ENCODE measurements at regions not wholly inside any gene's neighbourhood (a gene's known extent, or its start where the extent isn't known, plus 50 kb on each side); places are given as distances from the start of the nearest gene placed in this dataset.

DNA sequence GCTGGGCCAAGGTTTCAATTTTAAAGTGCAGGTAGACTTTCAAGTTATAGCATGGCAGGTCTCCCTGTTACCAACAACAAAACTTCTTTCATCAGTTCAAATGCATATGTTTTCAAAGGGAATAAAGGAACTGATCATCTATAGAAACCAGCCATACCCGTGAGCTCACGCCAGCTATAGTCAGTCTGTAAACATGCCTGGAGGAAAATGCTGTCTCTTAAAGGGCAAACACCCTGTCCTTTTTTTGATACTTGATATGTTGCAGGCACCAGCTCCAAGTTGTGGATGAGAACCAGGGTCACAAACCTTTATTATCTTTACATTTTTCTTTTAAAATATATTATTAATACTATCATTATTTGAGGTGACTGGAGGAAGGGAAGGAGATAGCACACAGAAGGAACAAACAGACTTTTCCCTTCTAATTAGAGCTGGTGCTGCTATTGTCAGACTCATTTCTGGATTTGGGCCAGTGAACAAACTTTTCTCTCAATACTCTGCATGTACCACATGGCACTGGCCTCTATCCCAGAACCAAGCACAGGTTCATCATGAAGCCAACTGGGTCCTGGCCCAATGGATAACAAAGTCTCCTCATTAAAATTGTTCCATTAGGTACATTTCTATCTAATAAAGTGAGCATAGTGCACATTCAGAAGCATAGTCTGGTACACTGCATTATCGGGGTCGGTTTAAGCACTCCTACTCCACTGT is 1102.4 kb downstream of the SORCS3 start:
- dilution Hi-C loops (cut with MboI; ENCODE audit: extremely low pct_ligation_motif_present, low sequenced_read_pairs) = no loop called here
- no peak for DNase-seq (ENCODE audit: low read depth, low spot score)

DNA sequence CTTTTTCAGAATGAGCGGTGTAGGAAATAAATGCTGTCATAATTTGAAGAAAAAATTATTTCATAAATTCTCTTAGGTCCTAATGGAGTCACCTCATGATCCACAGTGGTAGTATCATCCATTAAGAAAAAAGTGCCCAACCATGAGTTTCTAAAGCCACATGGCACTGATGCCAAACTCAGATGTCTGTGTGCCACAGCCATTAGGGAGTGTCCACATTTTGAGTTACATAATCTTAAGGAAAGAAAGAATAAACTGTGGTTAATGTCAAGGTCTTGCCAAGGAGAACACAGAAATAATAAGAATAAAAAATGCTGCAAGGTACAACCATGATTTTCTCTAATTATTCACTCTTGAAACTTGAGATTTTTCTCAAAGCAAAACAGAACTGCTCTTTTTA is 1101.8 kb downstream of the SORCS3 start:
- Histone ChIP-seq H4K20me1 (ENCODE audit: control insufficient read depth, extremely low read depth, insufficient read depth, low read length) (no peaks in the 10 kb centered on the region), H3K27ac (ENCODE audit: control insufficient read depth, insufficient read depth, low read length) (no peak overlapping the region), H3K4me2 (ENCODE audit: control insufficient read depth, extremely low read depth, insufficient read depth, low read depth, low read length) (no peak overlapping the region), H3K36me3 (ENCODE audit: control insufficient read depth in 2 of 2, extremely low read depth in 1 of 2, insufficient read depth in 2 of 2, low read length in 2 of 2) (no peaks in the 10 kb centered on the region), H3K4me1 (ENCODE audit: control insufficient read depth, extremely low read depth, insufficient read depth, low read length) (no peaks in the 10 kb centered on the region), H3K4me3 (ENCODE audit: control insufficient read depth in 2 of 3, extremely low read depth in 1 of 3, insufficient read depth in 2 of 3, low read depth in 1 of 3, low read length in 3 of 3) (no peak overlapping the region), H3K79me2 (ENCODE audit: control insufficient read depth, insufficient read depth, low read length) (no peaks in the 10 kb centered on the region), H3K9ac (ENCODE audit: control insufficient read depth, extremely low read depth, insufficient read depth, low read length) (no peak overlapping the region), H3K27me3 (ENCODE audit: control insufficient read depth, extremely low read depth, insufficient read depth, low read length) (no peaks in the 10 kb centered on the region), H3K9me1 (ENCODE audit: control insufficient read depth, extremely low read depth, insufficient read depth, low read length) (no peaks in the 10 kb centered on the region), H3K9me3 (ENCODE audit: control insufficient read depth, low read depth, low read length) (no peaks in the 10 kb centered on the region), H2AFZ (ENCODE audit: control insufficient read depth, low read length) (no peak overlapping the region)
- FAIRE-seq (no peak), DNase-seq (ENCODE audit: low read depth, low spot score) (no peak)
- dilution Hi-C loops (cut with MboI; ENCODE audit: extremely low pct_ligation_motif_present, low sequenced_read_pairs) = no loop called here
- TF ChIP-seq, protein P1, sequence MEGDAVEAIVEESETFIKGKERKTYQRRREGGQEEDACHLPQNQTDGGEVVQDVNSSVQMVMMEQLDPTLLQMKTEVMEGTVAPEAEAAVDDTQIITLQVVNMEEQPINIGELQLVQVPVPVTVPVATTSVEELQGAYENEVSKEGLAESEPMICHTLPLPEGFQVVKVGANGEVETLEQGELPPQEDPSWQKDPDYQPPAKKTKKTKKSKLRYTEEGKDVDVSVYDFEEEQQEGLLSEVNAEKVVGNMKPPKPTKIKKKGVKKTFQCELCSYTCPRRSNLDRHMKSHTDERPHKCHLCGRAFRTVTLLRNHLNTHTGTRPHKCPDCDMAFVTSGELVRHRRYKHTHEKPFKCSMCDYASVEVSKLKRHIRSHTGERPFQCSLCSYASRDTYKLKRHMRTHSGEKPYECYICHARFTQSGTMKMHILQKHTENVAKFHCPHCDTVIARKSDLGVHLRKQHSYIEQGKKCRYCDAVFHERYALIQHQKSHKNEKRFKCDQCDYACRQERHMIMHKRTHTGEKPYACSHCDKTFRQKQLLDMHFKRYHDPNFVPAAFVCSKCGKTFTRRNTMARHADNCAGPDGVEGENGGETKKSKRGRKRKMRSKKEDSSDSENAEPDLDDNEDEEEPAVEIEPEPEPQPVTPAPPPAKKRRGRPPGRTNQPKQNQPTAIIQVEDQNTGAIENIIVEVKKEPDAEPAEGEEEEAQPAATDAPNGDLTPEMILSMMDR (optimal IDR thresholded peaks at IDR 0.05 in 1 of 3, IDR thresholded peaks at IDR 0.05 in 1 of 3, conservative IDR thresholded peaks at IDR 0.05 in 1 of 3; ENCODE audit: extremely low read depth in 1 of 3, insufficient read depth in 2 of 3, low read length in 3 of 3) = no peak
- TF ChIP-seq EZH2 (IDR thresholded peaks at IDR 0.05; ENCODE audit: low read length) = no peak

More for the DNA sequence above, 1102.4 kb downstream of the SORCS3 start:
- no peak overlapping the region for H3K9ac ChIP-seq (ENCODE audit: control insufficient read depth, extremely low read depth, insufficient read depth, low read length)
- no peak for TF ChIP-seq EZH2 (IDR thresholded peaks at IDR 0.05; ENCODE audit: low read length)
- no peak overlapping the region for H3K4me2 ChIP-seq (ENCODE audit: control insufficient read depth, extremely low read depth, insufficient read depth, low read depth, low read length)
- FAIRE-seq = no peak
- no peak overlapping the region for H3K27ac ChIP-seq (ENCODE audit: control insufficient read depth, insufficient read depth, low read length)
- H3K9me3 ChIP-seq (ENCODE audit: control insufficient read depth, low read depth, low read length) = no peaks in the 10 kb centered on the region
- no peak overlapping the region for H3K4me3 ChIP-seq (ENCODE audit: control insufficient read depth in 2 of 3, extremely low read depth in 1 of 3, insufficient read depth in 2 of 3, low read depth in 1 of 3, low read length in 3 of 3)
- H3K27me3 ChIP-seq (ENCODE audit: control insufficient read depth, extremely low read depth, insufficient read depth, low read length) = no peaks in the 10 kb centered on the region
- H4K20me1 ChIP-seq (ENCODE audit: control insufficient read depth, extremely low read depth, insufficient read depth, low read length) = no peaks in the 10 kb centered on the region
- no peaks in the 10 kb centered on the region for H3K79me2 ChIP-seq (ENCODE audit: control insufficient read depth, insufficient read depth, low read length)
- H3K36me3 ChIP-seq (ENCODE audit: control insufficient read depth in 2 of 2, extremely low read depth in 1 of 2, insufficient read depth in 2 of 2, low read length in 2 of 2) = no peaks in the 10 kb centered on the region
- no peak overlapping the region for H2AFZ ChIP-seq (ENCODE audit: control insufficient read depth, low read length)
- no peaks in the 10 kb centered on the region for H3K4me1 ChIP-seq (ENCODE audit: control insufficient read depth, extremely low read depth, insufficient read depth, low read length)
- no peaks in the 10 kb centered on the region for H3K9me1 ChIP-seq (ENCODE audit: control insufficient read depth, extremely low read depth, insufficient read depth, low read length)

DNA sequence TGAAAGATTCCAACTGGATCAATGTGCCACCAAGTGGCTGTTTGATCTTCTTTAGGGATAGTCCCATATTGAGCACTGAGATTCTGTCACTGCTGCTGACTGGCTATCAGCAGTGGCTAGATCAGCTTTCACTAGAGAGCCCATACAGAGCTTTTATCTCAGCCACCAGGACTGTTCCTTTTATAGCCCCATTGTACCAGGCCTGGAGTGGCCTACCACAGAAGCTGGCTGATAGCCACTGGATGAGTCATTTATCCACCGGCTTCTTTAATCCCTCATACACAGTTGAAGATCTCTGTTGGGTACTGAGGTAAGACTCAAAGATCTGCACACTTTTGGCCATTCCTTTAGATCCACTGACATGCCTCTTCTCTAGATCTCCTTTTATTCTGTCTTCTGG is 1101.1 kb downstream of the SORCS3 start:
- Histone ChIP-seq H3K9ac (ENCODE audit: control insufficient read depth, extremely low read depth, insufficient read depth, low read length) (no peak overlapping the region), H2AFZ (ENCODE audit: control insufficient read depth, low read length) (no peak overlapping the region), H3K4me1 (ENCODE audit: control insufficient read depth, extremely low read depth, insufficient read depth, low read length) (no peaks in the 10 kb centered on the region), H3K4me3 (ENCODE audit: control insufficient read depth in 2 of 3, extremely low read depth in 1 of 3, insufficient read depth in 2 of 3, low read depth in 1 of 3, low read length in 3 of 3) (no peak overlapping the region), H3K79me2 (ENCODE audit: control insufficient read depth, insufficient read depth, low read length) (no peaks in the 10 kb centered on the region), H3K4me2 (ENCODE audit: control insufficient read depth, extremely low read depth, insufficient read depth, low read depth, low read length) (no peak overlapping the region), H3K36me3 (ENCODE audit: control insufficient read depth in 2 of 2, extremely low read depth in 1 of 2, insufficient read depth in 2 of 2, low read length in 2 of 2) (no peaks in the 10 kb centered on the region), H3K27ac (ENCODE audit: control insufficient read depth, insufficient read depth, low read length) (no peak overlapping the region), H4K20me1 (ENCODE audit: control insufficient read depth, extremely low read depth, insufficient read depth, low read length) (no peaks in the 10 kb centered on the region), H3K9me3 (ENCODE audit: control insufficient read depth, low read depth, low read length) (no peaks in the 10 kb centered on the region), H3K9me1 (ENCODE audit: control insufficient read depth, extremely low read depth, insufficient read depth, low read length) (no peaks in the 10 kb centered on the region), H3K27me3 (ENCODE audit: control insufficient read depth, extremely low read depth, insufficient read depth, low read length) (no peaks in the 10 kb centered on the region)
- dilution Hi-C loops (cut with MboI; ENCODE audit: extremely low pct_ligation_motif_present, low sequenced_read_pairs) = no loop called here
- no peak for FAIRE-seq
- TF ChIP-seq, protein P1 (optimal IDR thresholded peaks at IDR 0.05 in 1 of 3, IDR thresholded peaks at IDR 0.05 in 1 of 3, conservative IDR thresholded peaks at IDR 0.05 in 1 of 3; ENCODE audit: extremely low read depth in 1 of 3, insufficient read depth in 2 of 3, low read length in 3 of 3) = no peak
- no peak for TF ChIP-seq EZH2 (IDR thresholded peaks at IDR 0.05; ENCODE audit: low read length)
- DNase-seq (ENCODE audit: low read depth, low spot score) = no peak

Data from keratinocyte (primary cell).